GM19438 (cell line): ENCODE measurements at regions not wholly inside any gene's neighbourhood (a gene's known extent, or its start where the extent isn't known, plus 50 kb on each side); places are given as distances from the start of the nearest gene placed in this dataset.
"Not testable (repeated sequence)": the region's sequence is repeated elsewhere in the genome, so short reads cannot be mapped to it uniquely, and the experiment has no call there.

ENCODE experiments used
- ATAC-seq: cut with Tn5 transposase; IDR thresholded peaks from one replicate; pipeline ENCODE4 v1.9.1; 2021; ENCODE audit warnings: low read depth; ENCODE audit not compliant: unreplicated experiment

DNA sequence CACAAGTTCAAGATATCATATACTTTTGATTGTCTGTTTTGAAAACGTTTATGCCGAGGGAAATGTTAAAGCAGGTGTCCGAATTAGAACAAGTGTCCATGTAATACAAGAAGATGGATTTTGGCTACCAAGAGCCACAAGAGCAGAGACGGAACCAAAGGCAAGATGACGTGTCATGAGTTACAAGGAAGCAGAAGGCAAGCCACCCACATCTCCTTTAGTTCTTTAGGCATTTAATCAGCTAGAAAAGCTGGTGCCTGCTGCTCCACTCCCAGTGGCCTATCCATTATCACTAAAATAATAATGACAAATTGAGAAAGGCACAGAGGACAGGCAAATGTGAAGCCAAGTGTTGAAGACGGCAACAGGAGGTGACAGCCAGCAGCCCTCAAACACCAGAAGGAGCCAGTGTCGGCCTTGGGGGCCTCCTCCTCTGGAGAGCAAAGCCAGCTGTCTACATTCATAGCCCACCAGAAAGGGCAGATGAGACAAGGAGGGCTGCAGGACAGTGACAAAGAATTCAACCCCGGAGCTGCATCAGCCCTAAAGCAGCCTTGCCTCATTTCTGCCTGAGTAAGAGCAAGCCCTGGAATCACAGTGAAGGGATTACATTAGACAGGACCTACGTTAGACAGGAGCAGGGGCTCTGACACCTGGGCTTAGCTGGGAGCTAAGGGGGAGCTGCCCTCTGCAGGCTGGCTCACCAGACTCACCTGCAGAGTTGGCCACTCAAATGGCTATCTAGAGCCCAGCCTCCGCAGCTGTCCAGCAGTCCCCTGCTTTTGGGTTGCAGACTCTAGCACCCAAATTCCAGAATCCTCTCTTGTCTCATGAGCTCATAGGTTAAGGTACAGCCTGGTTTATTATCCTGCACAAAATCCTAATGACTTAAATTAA is 569.9 kb downstream of the UQCRFS1 start:
- ATAC-seq: no peak

DNA sequence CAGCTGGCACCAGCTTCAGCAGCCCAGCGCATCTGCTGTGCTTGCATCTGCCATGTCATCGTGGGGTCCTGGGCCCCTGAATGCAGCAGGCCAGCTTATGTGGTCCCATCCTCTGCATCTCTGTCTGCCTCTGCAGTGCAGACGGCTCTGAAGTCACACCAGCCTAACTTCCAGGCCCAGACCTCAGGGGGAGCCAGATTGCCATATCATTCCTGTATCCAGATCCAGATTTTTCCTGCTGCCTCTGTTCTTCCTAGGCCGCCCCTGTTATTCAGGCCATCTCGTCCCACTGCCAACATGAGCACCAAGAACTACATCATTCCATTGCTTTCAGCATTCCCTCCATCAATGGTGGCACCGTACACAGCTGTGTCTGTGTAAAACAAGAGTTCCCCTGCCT is 571.6 kb downstream of the UQCRFS1 start:
- ATAC-seq: no peak

DNA sequence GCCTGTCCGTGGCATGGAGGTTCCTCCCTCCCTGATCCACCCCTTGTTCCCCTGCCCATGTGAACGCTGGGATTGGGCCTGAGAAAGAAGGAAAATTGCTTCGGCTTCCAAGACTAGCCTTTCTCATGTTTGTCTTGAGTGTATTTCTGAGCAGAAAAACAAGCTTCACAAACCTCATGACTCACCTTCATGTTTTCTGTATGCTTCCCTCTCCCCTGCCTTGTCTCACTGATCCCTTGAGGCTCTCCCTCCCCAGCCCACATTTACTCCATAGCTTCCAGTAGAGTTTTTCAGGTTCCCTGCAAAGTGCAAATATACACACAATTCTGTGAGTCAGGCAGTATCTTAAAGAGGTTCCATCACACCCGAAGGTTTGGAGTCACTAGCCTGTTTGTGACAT is 572.4 kb downstream of the UQCRFS1 start:
- no peak for ATAC-seq

DNA sequence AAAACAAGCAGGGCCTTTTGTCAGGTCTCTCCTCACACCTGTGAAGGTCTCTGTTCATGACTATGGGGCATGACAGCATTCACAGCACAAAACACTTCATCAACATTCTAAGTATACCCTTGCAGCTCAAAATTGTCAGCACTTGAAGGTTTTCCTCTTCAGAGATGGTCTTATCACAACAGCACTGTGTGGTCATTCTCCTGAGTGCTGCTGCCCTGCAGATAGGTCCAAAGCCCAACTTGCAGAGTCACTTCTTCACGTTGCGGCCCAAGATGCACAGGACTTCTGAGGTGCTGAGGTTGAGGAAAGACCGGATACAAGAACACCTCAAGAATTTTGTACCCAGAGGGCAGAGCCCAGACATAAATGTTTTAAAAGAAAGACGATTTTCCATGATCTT is 574.5 kb downstream of the UQCRFS1 start:
- ATAC-seq: no peak

DNA sequence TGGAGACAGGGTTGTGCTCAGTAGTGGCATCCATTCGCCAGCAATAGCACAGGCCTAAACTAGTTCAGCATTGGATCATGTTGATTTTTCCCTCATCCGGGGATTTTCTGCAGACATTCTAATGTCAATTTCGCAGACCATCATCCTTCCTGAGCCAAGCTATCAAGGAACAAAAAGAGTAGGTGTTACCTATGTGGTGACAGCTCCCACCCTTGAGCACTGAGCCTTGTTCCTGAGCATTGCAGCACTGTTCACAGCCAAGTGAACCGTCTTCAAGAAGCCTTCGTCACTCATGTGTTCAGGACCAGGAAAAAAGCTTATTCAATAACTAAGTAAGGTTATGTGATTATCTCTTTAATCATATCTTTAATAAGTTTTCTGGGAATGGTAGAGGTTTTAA is 576.2 kb downstream of the UQCRFS1 start:
- no peak for ATAC-seq

DNA sequence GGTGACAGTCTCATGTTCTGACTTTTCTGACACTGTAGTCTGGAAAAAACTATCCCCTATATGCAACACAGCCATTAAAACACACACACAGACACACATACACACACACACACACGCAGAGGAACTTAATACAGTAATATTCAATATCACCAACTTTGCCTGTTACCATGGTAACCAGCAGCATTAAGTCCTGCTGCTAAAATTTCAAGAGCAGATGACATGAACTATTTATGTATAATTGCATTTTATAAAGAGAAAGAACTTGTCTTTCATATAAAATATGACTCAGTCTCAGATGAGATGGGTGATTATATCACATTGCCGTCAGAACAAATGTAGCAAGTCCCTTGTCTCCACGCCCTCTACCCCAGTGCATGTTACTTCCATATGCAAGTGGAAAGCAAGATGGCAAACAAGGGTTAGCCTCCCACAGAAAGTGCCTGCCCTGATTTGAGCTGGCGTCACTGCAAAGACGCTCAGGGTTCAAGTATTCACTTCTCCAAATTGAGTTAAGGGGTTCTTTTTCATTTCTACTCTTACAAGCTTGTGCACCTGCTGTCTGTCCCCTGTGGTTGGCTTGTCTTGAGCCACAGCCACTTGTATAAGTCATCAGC is 576.8 kb downstream of the UQCRFS1 start:
- ATAC-seq: no peak

DNA sequence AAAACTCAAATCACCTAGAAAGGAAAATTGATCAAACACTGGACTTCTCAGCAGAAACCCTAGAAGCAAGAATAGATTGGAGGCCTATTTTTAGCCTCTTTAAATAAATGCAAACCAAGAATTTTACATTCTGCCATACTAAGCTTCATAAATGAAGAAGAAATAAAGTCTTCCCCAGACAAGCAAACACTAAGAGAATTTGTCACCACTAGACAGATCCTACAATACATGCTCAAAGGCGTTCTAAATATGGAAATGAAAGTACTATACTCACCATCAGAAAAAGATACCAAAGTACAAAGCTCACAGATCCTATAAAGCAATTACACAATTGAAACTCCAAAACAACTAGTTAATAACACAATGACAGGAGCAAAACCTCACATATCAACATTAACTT is 578.1 kb downstream of the UQCRFS1 start:
- ATAC-seq: no peak

DNA sequence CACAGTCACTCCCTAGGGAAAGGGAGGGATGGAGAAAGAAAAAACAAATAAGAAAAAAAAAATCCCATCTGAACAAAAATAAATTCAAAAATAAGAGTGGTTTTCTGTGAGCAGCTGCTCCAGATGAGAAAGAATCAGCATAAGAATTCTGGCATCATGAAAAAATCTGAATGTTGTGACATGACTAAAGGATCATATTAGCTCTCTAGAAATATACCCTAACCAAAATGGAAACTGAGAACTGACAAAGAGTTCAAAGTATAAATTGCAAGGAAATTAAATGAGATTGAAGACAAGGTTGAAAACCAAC is 579.0 kb downstream of the UQCRFS1 start:
- no peak for ATAC-seq

DNA sequence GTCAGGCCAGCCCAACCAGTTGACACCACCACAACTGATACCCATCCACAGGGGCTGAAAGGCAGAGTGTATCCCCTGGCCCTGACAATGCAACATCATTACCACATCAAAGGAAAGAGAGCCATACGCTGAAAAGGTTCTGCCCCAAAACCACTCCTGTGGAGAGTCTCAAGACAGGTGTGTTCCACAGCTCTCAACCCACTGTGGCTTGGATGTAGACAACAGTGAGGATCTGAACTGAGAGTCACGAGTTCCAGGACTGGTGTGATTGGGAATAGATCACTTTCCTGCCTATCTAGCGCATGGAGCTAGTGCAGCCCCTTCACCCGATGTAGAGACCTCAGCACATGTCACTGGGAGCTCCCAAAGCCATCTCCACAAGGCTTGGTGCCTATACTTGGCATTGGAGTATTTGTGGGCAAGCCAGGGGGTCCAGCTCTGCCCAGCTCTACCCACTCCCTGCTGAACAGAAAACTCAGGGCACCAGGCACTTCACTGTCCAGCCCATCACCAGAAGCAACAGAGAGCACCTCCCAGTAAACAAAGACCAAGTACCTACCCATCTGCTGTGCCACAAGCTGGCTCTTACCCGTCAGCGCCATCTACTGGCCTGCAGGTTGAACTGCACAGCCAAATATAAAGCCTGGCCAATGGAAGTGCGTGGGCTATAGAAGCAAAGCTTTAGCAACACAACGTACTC is 579.5 kb downstream of the UQCRFS1 start:
- no peak for ATAC-seq

DNA sequence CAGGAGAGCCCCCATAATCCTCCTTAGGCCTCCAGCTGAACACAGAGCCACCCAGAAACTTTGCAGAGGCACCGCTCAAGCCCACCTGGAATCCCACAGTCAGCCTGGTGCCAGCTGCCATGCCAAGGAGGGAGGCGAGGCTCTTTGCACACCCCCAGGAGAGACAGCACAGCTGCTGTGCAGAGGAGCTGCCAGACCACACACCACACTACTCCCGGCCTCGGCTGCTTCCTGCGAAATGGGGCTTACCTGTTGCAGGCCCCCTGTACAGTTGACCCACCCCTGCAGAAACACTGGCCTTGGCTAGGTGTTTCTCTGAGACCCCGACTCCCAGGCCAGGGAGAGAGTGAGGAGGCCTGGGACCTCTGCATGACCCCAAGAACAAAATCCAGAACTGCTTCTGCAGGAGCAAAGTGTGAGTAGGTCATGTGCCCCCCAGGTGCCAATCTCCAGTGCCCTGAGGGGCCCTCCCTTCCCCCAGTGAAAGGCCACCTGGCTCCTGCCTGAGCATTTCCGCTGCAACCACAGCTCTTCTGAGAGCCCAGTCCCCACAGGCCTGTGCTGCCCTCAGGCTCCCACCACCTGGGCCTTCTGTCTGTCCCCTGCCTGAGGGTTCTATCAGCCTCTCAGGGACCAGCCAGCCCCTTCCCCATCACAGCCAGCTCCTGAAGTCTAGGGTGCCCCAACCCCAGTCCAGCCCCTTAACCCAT is 580.4 kb downstream of the UQCRFS1 start:
- peak; percentile 64 for ATAC-seq

DNA sequence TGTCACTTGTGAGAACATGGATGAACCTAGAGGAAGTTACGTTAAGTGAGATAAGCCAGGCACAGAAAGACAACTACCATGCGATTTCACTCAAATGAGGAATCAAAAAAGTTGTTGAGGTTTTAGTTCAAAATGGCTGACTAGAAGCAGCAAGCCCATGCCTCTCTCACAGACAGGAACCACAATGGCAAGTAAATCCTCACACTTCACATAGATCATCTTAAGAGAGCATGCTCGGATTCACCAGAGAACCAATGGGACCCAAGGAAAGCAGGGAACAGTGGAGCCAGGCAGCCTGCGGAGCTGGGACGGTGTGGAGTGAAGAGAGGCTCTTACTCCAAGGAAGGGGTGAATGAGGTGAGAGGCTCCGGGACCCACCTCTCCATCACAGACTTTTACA is 581.0 kb downstream of the UQCRFS1 start:
- ATAC-seq: no peak

DNA sequence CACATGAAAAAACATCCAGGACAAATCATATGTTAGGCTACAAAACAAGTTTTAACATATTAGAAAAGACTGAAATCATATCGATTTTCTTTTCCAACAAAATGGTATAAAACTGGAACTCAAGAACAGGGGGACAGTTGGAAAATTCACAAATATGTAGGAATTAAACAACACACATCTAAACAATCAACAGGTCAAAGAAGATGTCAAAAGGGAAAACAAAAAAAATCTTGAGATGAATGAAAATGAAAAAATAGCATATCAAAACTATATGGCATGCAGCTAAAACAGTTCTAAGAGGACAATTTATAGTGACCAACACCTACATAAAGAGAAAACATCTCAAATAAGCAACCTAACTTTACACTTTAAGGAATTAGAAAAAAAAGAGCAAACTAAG is 585.3 kb downstream of the UQCRFS1 start:
- ATAC-seq: no peak

DNA sequence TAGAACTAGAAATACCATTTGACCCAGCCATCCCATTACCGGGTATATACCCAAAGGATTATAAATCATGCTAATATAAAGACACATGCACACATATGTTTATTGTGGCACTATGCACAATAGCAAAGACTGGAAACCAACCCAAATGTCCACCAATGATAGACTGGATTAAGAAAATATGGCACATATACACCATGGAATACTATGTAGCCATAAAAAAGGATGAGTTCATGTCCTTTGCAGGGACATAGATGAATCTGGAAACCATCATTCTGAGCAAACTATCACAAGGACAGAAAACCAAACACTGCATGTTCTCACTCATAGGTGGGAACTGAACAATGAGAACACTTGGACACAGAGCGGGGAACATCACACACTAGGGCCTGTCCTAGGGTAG is 586.5 kb downstream of the UQCRFS1 start:
- not testable (repeated sequence) for ATAC-seq

DNA sequence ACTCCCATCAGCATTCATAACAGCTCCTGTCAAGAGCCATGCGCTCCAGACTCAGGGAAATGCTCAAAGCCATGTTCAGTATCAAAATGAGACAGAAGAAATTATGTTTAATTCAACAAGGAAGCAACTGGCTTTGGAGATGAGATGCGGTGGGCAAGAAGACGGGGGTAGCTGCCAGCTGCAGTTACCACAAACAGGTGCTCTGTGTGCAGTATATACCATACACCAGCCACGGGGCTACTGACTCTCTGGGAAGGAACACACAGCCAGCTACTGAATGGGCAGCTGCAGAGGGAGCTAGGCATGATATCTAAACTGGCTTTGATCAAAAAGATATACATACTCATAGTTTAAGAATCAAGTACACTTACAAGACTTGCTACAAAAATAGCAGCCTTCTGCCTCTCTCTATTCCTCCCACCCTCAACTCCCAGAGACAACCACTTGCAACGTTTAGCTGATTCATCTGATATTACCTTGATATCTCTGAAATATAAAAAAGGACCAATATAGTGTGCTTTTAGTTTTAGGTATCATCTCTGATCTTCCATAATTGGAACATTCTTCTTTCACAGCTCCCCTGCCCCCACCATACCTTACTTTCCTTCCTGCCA is 593.0 kb downstream of the UQCRFS1 start:
- ATAC-seq: no peak

DNA sequence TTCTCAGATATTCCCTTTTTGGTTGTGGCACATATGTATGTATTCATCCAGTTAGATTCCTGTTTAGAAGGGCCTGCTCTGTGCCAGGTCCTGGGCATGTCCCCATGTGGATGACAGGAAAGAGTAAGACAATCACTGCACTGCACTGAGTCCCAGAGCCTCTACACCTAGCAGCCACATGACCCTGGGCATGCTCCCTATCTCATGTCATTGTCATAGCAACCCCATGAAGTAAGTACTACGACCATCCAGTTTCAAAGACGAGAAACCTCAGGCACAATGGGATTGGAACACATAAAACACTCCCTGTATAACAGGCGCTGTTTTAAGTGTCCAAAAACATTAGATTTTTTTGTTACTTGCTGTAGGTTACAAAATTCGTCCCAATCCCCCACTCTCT is 594.4 kb downstream of the UQCRFS1 start:
- no peak for ATAC-seq

DNA sequence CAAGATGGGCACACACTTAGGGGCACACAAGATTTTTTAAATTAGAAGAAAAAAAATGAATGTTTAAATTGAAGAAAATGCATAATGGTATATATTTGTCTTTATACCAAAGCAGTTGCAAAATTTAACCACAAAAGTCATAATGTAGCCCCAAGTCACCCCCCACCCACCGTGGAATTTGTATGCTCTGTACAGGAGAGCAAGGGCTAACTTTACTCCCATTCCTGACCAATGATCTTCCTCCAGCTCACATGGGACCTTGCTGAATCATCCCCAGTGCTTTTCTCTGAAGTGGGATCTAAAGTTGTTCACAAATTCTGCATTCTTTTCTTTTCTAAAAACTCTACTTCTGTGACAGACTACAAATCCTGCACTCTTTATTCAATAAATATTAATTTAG is 597.0 kb downstream of the UQCRFS1 start:
- ATAC-seq: no peak

DNA sequence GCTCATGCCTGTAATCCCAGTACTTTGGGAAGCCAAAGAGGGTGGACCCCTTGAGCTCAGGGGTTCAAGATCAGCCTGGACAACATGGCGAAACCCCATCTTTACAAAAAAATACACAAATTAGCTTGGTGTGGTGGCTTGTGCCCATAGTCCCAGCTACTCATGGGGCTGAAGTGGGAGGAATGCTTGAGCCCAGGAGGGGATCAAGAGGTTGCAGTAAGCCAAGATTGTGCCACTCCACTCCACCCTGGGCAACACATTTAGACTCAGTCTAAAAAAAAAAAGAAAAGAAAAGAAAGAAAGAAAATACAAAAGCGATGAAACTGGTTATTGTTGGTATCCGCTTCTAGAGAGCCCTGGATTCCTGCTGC is 597.4 kb downstream of the UQCRFS1 start:
- ATAC-seq: no peak

DNA sequence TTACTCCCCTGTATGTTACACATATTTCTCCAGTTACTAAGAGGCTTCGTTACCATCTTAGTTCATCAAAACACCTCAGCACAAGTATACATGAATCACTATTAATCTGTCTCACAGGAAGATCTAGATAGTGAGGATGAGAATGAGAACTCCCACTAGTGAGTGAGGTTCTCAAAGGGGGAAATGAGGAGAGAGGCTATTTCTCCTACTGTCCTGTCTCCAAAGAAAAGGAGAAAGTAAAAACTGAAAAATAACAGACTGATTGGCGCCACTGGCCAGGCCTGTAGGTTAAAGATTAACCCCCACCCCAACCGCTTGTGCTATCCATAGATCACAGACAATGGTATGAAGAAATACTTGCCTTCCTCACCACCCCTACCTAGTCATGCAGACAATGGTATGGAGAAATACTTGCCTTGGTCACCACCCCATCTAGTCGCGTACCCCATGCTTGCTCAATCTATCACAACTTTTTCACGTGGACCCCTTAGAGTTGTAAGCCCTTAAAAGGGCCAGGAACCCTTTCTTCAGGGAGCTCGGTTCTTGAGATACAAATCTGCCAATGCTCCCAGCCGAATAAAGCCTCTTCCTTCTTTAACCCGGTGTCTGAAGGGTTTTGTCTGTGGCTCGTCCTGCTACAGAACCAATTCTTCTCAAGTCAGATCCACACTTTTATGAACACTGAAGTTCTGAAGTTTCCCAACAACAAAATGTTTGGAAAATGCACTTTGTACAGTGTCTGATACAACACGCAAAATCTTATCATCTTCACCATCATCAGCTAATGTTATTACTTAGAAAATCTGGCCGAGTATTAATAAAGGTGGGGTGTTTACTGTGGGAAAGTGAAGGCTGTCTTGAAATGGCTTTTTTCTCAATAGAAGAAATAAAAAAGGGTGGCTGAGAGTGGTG is 598.1 kb downstream of the UQCRFS1 start:
- ATAC-seq: no peak

DNA sequence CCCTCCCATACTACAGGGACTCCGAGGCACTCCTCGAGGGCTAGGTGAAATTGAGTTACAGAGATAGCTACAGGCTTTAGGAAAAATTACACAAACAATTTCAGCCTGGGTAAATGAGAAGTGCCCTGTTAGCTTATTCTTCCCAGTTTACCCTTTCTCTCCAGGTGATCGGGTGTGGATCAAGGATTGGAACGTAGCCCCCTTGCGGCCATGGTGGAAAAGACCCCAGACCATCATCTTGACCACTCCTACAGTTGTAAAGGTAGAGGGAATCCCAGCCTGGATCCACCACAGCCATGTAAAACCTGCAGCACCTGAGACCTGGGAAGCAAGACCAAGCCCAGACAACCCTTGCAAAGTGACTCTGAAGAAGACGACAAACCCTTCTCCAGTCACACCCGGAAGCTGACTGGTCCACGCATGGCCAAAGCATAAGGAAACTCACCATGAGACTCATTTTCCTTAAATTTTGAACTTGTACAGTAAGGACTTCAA is 600.6 kb downstream of the UQCRFS1 start:
- no peak for ATAC-seq
